Esophagus squamous epithelium (tissue), 5 donors: ENCODE measurements at regions not wholly inside any gene's neighbourhood (a gene's known extent, or its start where the extent isn't known, plus 50 kb on each side); places are given as distances from the start of the nearest gene placed in this dataset.
A peak's percentile ranks its signal among the peaks of the same experiment; 100 is the strongest.

Experiments used
- DNase-seq: peaks from one replicate; lab custom pipeline; 2025; lab: John Stamatoyannopoulos, UW
- H3K27ac ChIP-seq, 4 donors: fragments of 200-600 bp; sonication (generic); one replicate each; pipeline ENCODE4 v1.5.1; 2016 to 2019; ENCODE audit warnings: mild to moderate bottlenecking in 1 of 4
- H3K27me3 ChIP-seq, 4 donors: fragments of 200-600 bp; sonication (generic); 1 replicate in 3 of 4; 2 replicates in 1 of 4; pipeline versions ENCODE4 v1.5.1 to v1.6.0; 2017 to 2021; ENCODE audit warnings: antibody characterized with exemption in 1 of 4
- H3K36me3 ChIP-seq, 3 donors: fragments of 200-600 bp; sonication (generic); one replicate each; pipeline ENCODE4 v1.5.1; 2016 to 2019
- H3K4me1 ChIP-seq, 3 donors: fragments of 200-600 bp; sonication (generic); one replicate each; pipeline ENCODE4 v1.5.1; 2017 to 2019
- H3K4me3 ChIP-seq, 4 donors: fragments of 200-600 bp; sonication (generic); 1 replicate in 3 of 4; 2 replicates in 1 of 4; pipeline ENCODE4 v1.5.1; 2016 to 2019; ENCODE audit warnings: mild to moderate bottlenecking in 2 of 4, moderate library complexity in 1 of 4
- H3K9me3 ChIP-seq, 3 donors: fragments of 200-600 bp; sonication (generic); one replicate each; pipeline ENCODE4 v1.5.1; 2016 to 2019
- POLR2A ChIP-seq, 4 donors: fragments of 450-650 bp; IDR thresholded peaks; one replicate each; pipeline ENCODE4 v1.6.1; 2017; ENCODE audit warnings: antibody characterized with exemption in 4 of 4, mild to moderate bottlenecking in 4 of 4, moderate library complexity in 3 of 4
- WGBS, 2 donors: methylation state at CpG; one replicate each; pipeline ENCODE4 v1.1.5; 2018; 5-methylcytosine and 5-hydroxymethylcytosine counted together
- intact Hi-C: fragments of 100-400 bp; cut with DNase I; formaldehyde crosslinking; loops from one replicate; pipeline ENCODE4 v1.15.0; 2022
- TF ChIP-seq, protein P1 (sequence below), 6 experiments: fragments of 450-650 bp in 4 of 6; fragments of 200-600 bp in 2 of 6; sonication (generic) in 2 of 6; IDR thresholded peaks; one replicate each; pipeline ENCODE4 v1.5.1; 2016 to 2019; ENCODE audit warnings: antibody characterized with exemption in 6 of 6, mild to moderate bottlenecking in 4 of 6, moderate library complexity in 4 of 6
- donor health status: DM: yes; HTN: yes; CAD: no.

GRCh38 chr3:164458986-164459385 is 619.3 kb downstream of the SI start:
- intact Hi-C loops, result no loop called here
- Histone ChIP-seq H3K36me3 (no peaks in the 10 kb centered on the region), H3K4me1 (no peaks in the 10 kb centered on the region), H3K9me3 (peaks cover 0 to 3% (median 0%) of the 10 kb centered on the region in 3 donors), H3K27me3 (no peaks in the 10 kb centered on the region), H3K4me3 (no peak overlapping the region), H3K27ac (no peak overlapping the region)
- no peak for DNase-seq
- no peak for TF ChIP-seq POLR2A (IDR thresholded peaks at IDR 0.05)
- TF ChIP-seq, protein P1, sequence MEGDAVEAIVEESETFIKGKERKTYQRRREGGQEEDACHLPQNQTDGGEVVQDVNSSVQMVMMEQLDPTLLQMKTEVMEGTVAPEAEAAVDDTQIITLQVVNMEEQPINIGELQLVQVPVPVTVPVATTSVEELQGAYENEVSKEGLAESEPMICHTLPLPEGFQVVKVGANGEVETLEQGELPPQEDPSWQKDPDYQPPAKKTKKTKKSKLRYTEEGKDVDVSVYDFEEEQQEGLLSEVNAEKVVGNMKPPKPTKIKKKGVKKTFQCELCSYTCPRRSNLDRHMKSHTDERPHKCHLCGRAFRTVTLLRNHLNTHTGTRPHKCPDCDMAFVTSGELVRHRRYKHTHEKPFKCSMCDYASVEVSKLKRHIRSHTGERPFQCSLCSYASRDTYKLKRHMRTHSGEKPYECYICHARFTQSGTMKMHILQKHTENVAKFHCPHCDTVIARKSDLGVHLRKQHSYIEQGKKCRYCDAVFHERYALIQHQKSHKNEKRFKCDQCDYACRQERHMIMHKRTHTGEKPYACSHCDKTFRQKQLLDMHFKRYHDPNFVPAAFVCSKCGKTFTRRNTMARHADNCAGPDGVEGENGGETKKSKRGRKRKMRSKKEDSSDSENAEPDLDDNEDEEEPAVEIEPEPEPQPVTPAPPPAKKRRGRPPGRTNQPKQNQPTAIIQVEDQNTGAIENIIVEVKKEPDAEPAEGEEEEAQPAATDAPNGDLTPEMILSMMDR (IDR thresholded peaks at IDR 0.05), result no peak
- WGBS, 2 donors, result 85 to 86% methylated on average over 4 of the region's 4 CpGs

GRCh38 chr3:164453714-164454113 is 624.6 kb downstream of the SI start:
- Histone ChIP-seq H3K27ac (no peak overlapping the region), H3K27me3 (no peaks in the 10 kb centered on the region), H3K4me1 (no peaks in the 10 kb centered on the region), H3K4me3 (no peak overlapping the region), H3K36me3 (no peaks in the 10 kb centered on the region), H3K9me3 (no peaks in the 10 kb centered on the region)
- DNase-seq, result no peak
- no peak for TF ChIP-seq POLR2A (IDR thresholded peaks at IDR 0.05)
- TF ChIP-seq, protein P1 (IDR thresholded peaks at IDR 0.05), result no peak
- intact Hi-C loops, result no loop called here
- WGBS, 2 donors, result 27 to 33% methylated on average over 1 of the region's 1 CpG

GRCh38 chr3:164452707-164453106 is 625.6 kb downstream of the SI start:
- no peak overlapping the region for H3K4me3 ChIP-seq
- 55 to 84% methylated on average over 1 of the region's 1 CpG for WGBS, 2 donors
- DNase-seq, result no peak
- no peaks in the 10 kb centered on the region for H3K4me1 ChIP-seq
- no peaks in the 10 kb centered on the region for H3K9me3 ChIP-seq
- H3K36me3 ChIP-seq, result no peaks in the 10 kb centered on the region
- TF ChIP-seq POLR2A (IDR thresholded peaks at IDR 0.05), result no peak
- TF ChIP-seq, protein P1 (IDR thresholded peaks at IDR 0.05), result no peak
- H3K27ac ChIP-seq, result no peak overlapping the region
- H3K27me3 ChIP-seq, result no peaks in the 10 kb centered on the region
- intact Hi-C loops, result no loop called here

- no peak for TF ChIP-seq POLR2A (IDR thresholded peaks at IDR 0.05)
- TF ChIP-seq, protein P1 (IDR thresholded peaks at IDR 0.05), result no peak
- H3K4me3 ChIP-seq, result peak overlapping the region in 1 of 4 donors; percentile 33
- intact Hi-C loops, result no loop called here
- H3K27me3 ChIP-seq, result no peaks in the 10 kb centered on the region
- peak overlapping the region in 2 of 4 donors; percentile 55 to 81 for H3K27ac ChIP-seq
- H3K9me3 ChIP-seq, result no peaks in the 10 kb centered on the region
- no peak for DNase-seq
- no peaks in the 10 kb centered on the region for H3K36me3 ChIP-seq
- WGBS, 2 donors, result 73% methylated on average over 4 of the region's 5 CpGs; no CpG with 5 or more reads in 1 of the 2 donors
- no peaks in the 10 kb centered on the region for H3K4me1 ChIP-seq
Measured at GRCh38 chr3:164451072-164451910, 627.0 kb downstream of the SI start.

DNA sequence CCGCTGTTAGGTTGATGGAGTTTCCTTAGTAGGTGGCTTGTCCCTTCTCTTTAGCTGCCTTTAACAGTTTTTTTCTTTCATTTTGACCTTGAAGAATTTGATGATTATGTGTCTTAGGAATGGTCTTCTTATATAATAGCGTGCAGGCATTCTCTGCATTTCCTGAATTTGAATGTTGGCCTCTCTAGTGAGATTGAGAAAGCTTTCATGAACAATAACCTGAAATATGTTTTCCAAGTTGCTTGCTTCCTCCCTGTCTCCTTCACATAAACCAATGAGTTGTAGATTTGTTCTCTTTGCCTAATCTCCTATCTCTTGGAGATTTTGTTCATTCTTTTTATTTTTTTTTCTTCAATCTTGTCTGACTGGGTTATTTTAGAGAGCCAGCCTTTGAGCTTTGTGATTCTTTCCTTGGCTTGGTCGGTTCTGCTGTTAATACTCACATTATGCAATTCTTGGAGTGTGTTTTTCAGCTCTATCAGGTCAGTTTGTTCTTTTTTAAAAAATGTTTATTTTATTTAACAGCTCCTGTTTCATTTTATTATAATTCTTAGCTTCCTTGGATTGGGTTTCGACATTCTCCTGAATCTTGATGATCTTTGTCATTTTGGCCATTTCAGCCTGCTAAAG is 627.9 kb downstream of the SI start:
- Histone ChIP-seq H3K27ac (peak overlapping the region in 1 of 4 donors; percentile 55), H3K4me1 (no peaks in the 10 kb centered on the region), H3K27me3 (no peaks in the 10 kb centered on the region), H3K9me3 (no peaks in the 10 kb centered on the region), H3K36me3 (no peaks in the 10 kb centered on the region), H3K4me3 (no peak overlapping the region)
- 40 to 46% methylated on average over 4 of the region's 4 CpGs for WGBS, 2 donors
- TF ChIP-seq POLR2A (IDR thresholded peaks at IDR 0.05), result no peak
- TF ChIP-seq, protein P1 (IDR thresholded peaks at IDR 0.05), result no peak
- intact Hi-C loops, result no loop called here
- no peak for DNase-seq
